ENCODE measurements at regions not wholly inside any gene's neighbourhood (a gene's known extent, or its start where the extent isn't known, plus 50 kb on each side); places are given as distances from the start of the nearest gene placed in this dataset.

DNA sequence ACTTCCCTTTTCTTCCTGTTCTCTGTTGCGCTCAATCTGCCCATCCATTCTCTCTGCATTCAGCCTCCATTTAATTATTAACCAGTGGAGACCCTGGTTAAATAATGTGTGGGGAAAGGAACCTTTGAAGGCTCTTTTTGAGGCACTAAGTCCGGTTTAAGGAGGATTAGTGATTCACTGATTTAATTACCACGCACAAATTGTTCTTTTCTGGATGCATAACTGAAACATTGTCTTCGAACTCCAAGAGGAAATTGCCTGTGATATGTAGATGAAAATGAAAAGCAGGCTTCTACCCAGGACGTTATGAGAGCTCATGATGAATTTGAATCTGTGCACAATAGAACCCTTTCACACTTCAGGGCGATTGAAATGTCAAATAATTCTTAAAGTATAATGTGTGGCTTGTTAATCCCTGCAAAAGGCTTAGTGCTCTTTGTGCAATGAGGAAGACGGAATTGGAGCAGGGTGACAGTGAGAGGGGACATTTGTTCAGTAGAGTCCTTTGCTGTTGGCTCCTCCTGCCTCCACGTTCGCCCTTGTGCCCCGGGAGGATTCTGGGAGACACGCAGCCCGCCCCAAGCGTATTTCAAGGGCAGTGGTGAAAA, 51.1 kb upstream of the ZNF236 start:
- FAIRE-seq = no peak
- H3K4me3 ChIP-seq (ENCODE audit: low read depth, low read length) = no peak overlapping the region
- peaks cover 1% of the 10 kb centered on the region for H3K27me3 ChIP-seq (ENCODE audit: control insufficient read depth, insufficient read depth, low read length)
- no peak for DNase-seq (ENCODE audit: low read depth)
- H3K36me3 ChIP-seq (ENCODE audit: control insufficient read depth, insufficient read depth, low read length) = no peaks in the 10 kb centered on the region
- TF ChIP-seq, protein P1, sequence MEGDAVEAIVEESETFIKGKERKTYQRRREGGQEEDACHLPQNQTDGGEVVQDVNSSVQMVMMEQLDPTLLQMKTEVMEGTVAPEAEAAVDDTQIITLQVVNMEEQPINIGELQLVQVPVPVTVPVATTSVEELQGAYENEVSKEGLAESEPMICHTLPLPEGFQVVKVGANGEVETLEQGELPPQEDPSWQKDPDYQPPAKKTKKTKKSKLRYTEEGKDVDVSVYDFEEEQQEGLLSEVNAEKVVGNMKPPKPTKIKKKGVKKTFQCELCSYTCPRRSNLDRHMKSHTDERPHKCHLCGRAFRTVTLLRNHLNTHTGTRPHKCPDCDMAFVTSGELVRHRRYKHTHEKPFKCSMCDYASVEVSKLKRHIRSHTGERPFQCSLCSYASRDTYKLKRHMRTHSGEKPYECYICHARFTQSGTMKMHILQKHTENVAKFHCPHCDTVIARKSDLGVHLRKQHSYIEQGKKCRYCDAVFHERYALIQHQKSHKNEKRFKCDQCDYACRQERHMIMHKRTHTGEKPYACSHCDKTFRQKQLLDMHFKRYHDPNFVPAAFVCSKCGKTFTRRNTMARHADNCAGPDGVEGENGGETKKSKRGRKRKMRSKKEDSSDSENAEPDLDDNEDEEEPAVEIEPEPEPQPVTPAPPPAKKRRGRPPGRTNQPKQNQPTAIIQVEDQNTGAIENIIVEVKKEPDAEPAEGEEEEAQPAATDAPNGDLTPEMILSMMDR (IDR thresholded peaks at IDR 0.05; ENCODE audit: insufficient read depth, low read length, severe bottlenecking) = no peak

DNA sequence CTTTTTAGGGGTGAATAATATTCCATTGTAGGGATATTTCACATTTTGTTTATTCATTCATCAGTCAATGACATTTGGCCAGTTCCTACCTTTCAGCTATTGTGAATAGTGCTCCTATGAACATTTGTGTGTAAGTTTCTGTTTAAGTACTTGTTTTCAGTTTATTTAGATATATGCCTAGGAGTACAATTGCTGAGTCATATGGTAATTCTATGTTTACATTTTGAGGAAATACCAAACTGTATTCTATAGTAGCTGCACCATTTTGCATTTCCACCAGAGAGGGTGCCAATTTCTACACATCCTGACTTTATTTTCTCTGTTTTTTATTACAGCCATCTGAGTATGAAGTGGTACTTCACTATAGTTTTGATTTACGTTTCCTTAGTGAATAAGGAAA, 54.4 kb upstream of the ZNF236 start:
- TF ChIP-seq, protein P1 (IDR thresholded peaks at IDR 0.05; ENCODE audit: insufficient read depth, low read length, severe bottlenecking) = no peak
- Histone ChIP-seq H3K4me3 (ENCODE audit: low read depth, low read length) (no peak overlapping the region), H3K36me3 (ENCODE audit: control insufficient read depth, insufficient read depth, low read length) (no peaks in the 10 kb centered on the region), H3K27me3 (ENCODE audit: control insufficient read depth, insufficient read depth, low read length) (peaks cover 1% of the 10 kb centered on the region)
- DNase-seq (ENCODE audit: low read depth) = peak; percentile 52
- FAIRE-seq = no peak

DNA sequence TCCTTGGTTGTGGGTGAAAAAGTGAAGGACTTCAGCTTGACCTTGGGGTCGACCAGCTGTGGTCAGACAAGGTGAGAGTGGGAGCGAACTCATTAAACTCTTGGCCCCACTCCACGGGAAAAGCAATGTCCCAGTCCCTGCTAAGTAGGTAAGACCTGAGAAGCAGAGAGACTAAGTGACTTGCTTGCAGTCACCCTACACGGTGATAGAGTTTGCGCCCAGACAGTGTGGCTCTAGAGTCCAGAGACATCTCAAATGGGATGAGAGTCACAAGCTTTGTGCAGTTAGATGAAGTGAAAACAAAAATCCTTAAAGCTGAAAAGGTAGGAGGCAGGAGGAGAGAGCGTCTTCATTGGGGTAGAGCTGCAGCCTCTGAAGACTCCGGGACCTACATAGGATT, 55.9 kb upstream of the ZNF236 start:
- DNase-seq (ENCODE audit: low read depth) (no peak), FAIRE-seq (no peak)
- Histone ChIP-seq H3K36me3 (ENCODE audit: control insufficient read depth, insufficient read depth, low read length) (no peaks in the 10 kb centered on the region), H3K27me3 (ENCODE audit: control insufficient read depth, insufficient read depth, low read length) (peaks cover 1% of the 10 kb centered on the region), H3K4me3 (ENCODE audit: low read depth, low read length) (no peak overlapping the region)
- TF ChIP-seq, protein P1 (IDR thresholded peaks at IDR 0.05; ENCODE audit: insufficient read depth, low read length, severe bottlenecking) = no peak

DNA sequence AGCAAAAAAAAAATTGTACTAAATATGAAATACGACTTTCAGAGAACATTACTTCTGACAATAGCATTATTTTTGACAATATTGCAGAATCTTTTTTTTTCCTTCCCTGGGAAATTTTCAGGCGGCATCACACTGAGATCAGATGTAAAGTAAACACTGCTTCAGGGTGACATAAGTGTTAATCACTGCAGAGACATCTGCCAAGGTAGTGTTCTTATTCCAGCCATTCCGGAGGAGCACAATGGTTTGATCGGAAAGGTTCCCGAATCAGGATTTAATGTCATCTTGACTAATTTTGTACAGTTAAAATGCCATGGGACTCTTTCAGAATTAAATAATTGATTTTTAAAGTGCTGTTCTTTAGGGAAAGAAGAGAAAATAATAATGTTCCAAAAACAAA, 56.7 kb upstream of the ZNF236 start:
- TF ChIP-seq, protein P1 (IDR thresholded peaks at IDR 0.05; ENCODE audit: insufficient read depth, low read length, severe bottlenecking) = no peak
- FAIRE-seq = no peak
- peak; percentile 88 for DNase-seq (ENCODE audit: low read depth)
- Histone ChIP-seq H3K4me3 (ENCODE audit: low read depth, low read length) (no peak overlapping the region), H3K36me3 (ENCODE audit: control insufficient read depth, insufficient read depth, low read length) (no peaks in the 10 kb centered on the region), H3K27me3 (ENCODE audit: control insufficient read depth, insufficient read depth, low read length) (peaks cover 1% of the 10 kb centered on the region)

DNA sequence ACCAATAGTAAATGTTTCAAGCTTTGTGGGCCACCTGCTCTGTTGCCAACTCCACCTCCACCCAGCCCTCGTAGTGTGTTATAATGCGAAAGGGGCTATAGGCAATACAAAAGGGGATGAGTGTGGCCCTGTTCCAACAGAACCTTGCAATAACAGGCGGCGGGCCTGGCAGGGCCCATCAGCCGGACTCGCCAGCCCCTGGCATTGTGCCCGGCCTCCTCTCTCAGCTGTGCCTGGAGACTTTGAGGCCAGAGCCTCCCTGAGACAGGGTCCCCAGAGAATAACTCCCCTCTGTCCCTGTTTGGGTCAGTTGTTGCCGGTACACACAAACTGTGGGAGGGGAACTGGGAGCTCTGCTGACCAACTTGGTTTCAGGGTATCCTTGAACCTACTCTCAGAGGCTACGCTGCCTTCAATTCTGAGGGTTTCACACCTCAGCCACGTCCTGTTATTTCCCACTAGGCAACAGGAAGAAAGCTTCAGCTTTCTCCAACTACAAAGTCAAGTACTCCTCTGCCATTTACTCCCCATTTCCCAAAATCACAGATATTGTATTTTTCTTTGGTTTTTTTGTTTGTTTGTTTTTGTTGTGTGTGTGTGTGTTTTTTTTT, 58.0 kb upstream of the ZNF236 start:
- FAIRE-seq (no peak), DNase-seq (ENCODE audit: low read depth) (no peak)
- TF ChIP-seq, protein P1 (IDR thresholded peaks at IDR 0.05; ENCODE audit: insufficient read depth, low read length, severe bottlenecking) = no peak
- peaks cover 1% of the 10 kb centered on the region for H3K27me3 ChIP-seq (ENCODE audit: control insufficient read depth, insufficient read depth, low read length)
- H3K36me3 ChIP-seq (ENCODE audit: control insufficient read depth, insufficient read depth, low read length) = no peaks in the 10 kb centered on the region
- H3K4me3 ChIP-seq (ENCODE audit: low read depth, low read length) = no peak overlapping the region

DNA sequence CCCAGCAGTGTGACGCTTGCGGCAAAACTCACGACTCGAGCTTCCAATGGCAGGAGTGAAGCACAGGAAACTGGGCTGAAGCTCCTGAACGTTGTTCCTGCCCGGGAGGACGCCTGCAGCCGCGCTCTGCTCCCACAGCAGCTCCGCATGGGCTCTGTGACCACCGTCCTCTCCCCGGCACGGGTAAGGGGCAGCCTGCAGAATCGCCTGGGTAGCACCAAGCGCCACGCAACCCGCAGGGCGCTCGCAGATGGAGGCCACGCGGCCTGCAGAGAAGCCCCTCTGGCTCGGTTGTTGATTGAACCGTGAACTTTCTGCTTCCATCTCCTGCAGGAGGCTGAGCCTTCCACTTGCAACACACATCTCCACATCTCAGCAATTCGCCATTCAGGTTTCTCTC, 63.3 kb upstream of the ZNF236 start:
- no peaks in the 10 kb centered on the region for H3K27me3 ChIP-seq (ENCODE audit: control insufficient read depth, insufficient read depth, low read length)
- FAIRE-seq = no peak
- DNase-seq (ENCODE audit: low read depth) = no peak
- H3K36me3 ChIP-seq (ENCODE audit: control insufficient read depth, insufficient read depth, low read length) = no peaks in the 10 kb centered on the region
- TF ChIP-seq, protein P1 (IDR thresholded peaks at IDR 0.05; ENCODE audit: insufficient read depth, low read length, severe bottlenecking) = no peak
- no peak overlapping the region for H3K4me3 ChIP-seq (ENCODE audit: low read depth, low read length)
